H9 (cell line): ENCODE measurements at regions not wholly inside any gene's neighbourhood (a gene's known extent, or its start where the extent isn't known, plus 50 kb on each side); places are given as distances from the start of the nearest gene placed in this dataset.

ENCODE experiments used
- DNase-seq: peaks from one replicate; pipeline ENCODE4 v3.0.0-alpha.2; 2017
- H2AFZ ChIP-seq: one replicate; pipeline ENCODE4 v1.6.1; 2013; ENCODE audit warnings: mild to moderate bottlenecking, low read length, control low read depth, moderate library complexity
- H2AK5ac ChIP-seq: 2 replicates; pipeline ENCODE4 v1.6.1; 2013; ENCODE audit warnings: low read length, control low read depth, mixed read lengths; ENCODE audit not compliant: insufficient read length
- H2BK120ac ChIP-seq: one replicate; pipeline ENCODE4 v1.6.1; 2013; ENCODE audit warnings: low read depth, mild to moderate bottlenecking, low read length, control low read depth, inconsistent platforms; ENCODE audit not compliant: poor library complexity, severe bottlenecking
- H2BK12ac ChIP-seq: 2 replicates; pipeline ENCODE4 v1.6.1; 2013; ENCODE audit warnings: low read length, control low read depth, mixed read lengths, low read depth; ENCODE audit not compliant: insufficient read length
- H2BK15ac ChIP-seq: 2 replicates; pipeline ENCODE4 v1.6.1; 2013; ENCODE audit warnings: low read depth, low read length, control low read depth
- H2BK20ac ChIP-seq: one replicate; pipeline ENCODE4 v1.6.1; 2013; ENCODE audit warnings: low read depth, mild to moderate bottlenecking, low read length, control low read depth, inconsistent platforms; ENCODE audit not compliant: poor library complexity, severe bottlenecking
- H2BK5ac ChIP-seq: 2 replicates; pipeline ENCODE4 v1.6.1; 2013; ENCODE audit warnings: low read length, control low read depth, mixed read lengths; ENCODE audit not compliant: insufficient read length
- H3K14ac ChIP-seq: 2 replicates; pipeline ENCODE4 v1.6.1; 2013; ENCODE audit warnings: low read length, control low read depth; ENCODE audit not compliant: insufficient read depth
- H3K18ac ChIP-seq: 2 replicates; pipeline ENCODE4 v1.6.1; 2013; ENCODE audit warnings: low read depth, mild to moderate bottlenecking, mixed read lengths, low read length, control low read depth; ENCODE audit not compliant: insufficient read length
- H3K23ac ChIP-seq: 2 replicates; pipeline ENCODE4 v1.6.1; 2013; ENCODE audit warnings: low read length, control low read depth, mixed read lengths, low read depth; ENCODE audit not compliant: insufficient read length
- H3K23me2 ChIP-seq: 2 replicates; pipeline ENCODE4 v1.6.1; 2013; ENCODE audit warnings: low read depth, mild to moderate bottlenecking, mixed read lengths, low read length, control low read depth; ENCODE audit not compliant: insufficient read length, poor library complexity, severe bottlenecking
- H3K27ac ChIP-seq: 2 replicates; pipeline ENCODE4 v1.5.1; 2013; ENCODE audit warnings: low read length, control low read depth, mixed read lengths, low read depth; ENCODE audit not compliant: insufficient read length
- H3K27me3 ChIP-seq: 2 replicates; pipeline ENCODE4 v1.6.1; 2013; ENCODE audit warnings: low read length, control low read depth, inconsistent platforms; ENCODE audit not compliant: insufficient read depth
- H3K4ac ChIP-seq: 2 replicates; pipeline ENCODE4 v1.6.1; 2013; ENCODE audit warnings: low read depth, mild to moderate bottlenecking, control low read depth, inconsistent platforms, low read length, moderate library complexity
- H3K4me1 ChIP-seq: 2 replicates; pipeline ENCODE4 v1.6.1; 2013; ENCODE audit warnings: low read length, control low read depth, inconsistent platforms; ENCODE audit not compliant: insufficient read depth
- H3K4me2 ChIP-seq: 2 replicates; pipeline ENCODE4 v1.6.1; 2013; ENCODE audit warnings: low read length, control low read depth, mixed read lengths; ENCODE audit not compliant: insufficient read length, insufficient read depth
- H3K56ac ChIP-seq: 2 replicates; pipeline ENCODE4 v1.6.1; 2013; ENCODE audit warnings: low read depth, mild to moderate bottlenecking, mixed read lengths, low read length, control low read depth; ENCODE audit not compliant: insufficient read length
- H3K79me1 ChIP-seq: 2 replicates; pipeline ENCODE4 v1.6.1; 2013; ENCODE audit warnings: low read depth, mild to moderate bottlenecking, moderate library complexity, low read length, control low read depth, inconsistent platforms; ENCODE audit not compliant: insufficient read depth, poor library complexity, severe bottlenecking
- H3K79me2 ChIP-seq: 2 replicates; pipeline ENCODE4 v1.6.1; 2013; ENCODE audit warnings: low read length, control low read depth, inconsistent platforms; ENCODE audit not compliant: insufficient read depth
- H3K9ac ChIP-seq: 2 replicates; pipeline ENCODE4 v1.6.1; 2013; ENCODE audit warnings: low read length, control low read depth, mixed read lengths; ENCODE audit not compliant: insufficient read length; ENCODE audit errors: extremely low read depth
- H3K9me3 ChIP-seq: one replicate; pipeline ENCODE4 v1.6.1; 2013; ENCODE audit warnings: low read depth, low read length, inconsistent platforms; ENCODE audit not compliant: control insufficient read depth
- H3T11ph ChIP-seq: one replicate; pipeline ENCODE4 v1.6.1; 2013; ENCODE audit warnings: mild to moderate bottlenecking, low read length, control low read depth, inconsistent platforms
- H4K20me1 ChIP-seq: one replicate; pipeline ENCODE4 v1.6.1; 2013; ENCODE audit not compliant: control insufficient read depth, insufficient read length, insufficient read depth
- H4K5ac ChIP-seq: 2 replicates; pipeline ENCODE4 v1.6.1; 2013; ENCODE audit warnings: low read depth, mild to moderate bottlenecking, mixed read lengths, low read length, control low read depth; ENCODE audit not compliant: insufficient read length
- H4K8ac ChIP-seq: replicated peaks from 2 replicates; pipeline ENCODE4 v1.6.1; 2013; ENCODE audit warnings: low read length, control low read depth, mixed read lengths, low read depth; ENCODE audit not compliant: insufficient read length
- H4K91ac ChIP-seq: 2 replicates; pipeline ENCODE4 v1.6.1; 2013; ENCODE audit warnings: low read depth, mild to moderate bottlenecking, moderate library complexity, mixed read lengths, low read length, control low read depth; ENCODE audit not compliant: insufficient read length
- H3K27ac Mint-ChIP-seq, 3 experiments: 2 replicates in 2 of 3; 3 replicates in 1 of 3; pipeline ENCODE4 v1.8.0; 2020 to 2021; ENCODE audit warnings: mixed read lengths in 3 of 3, mild to moderate bottlenecking in 1 of 3, moderate library complexity in 1 of 3
- H3K27me3 Mint-ChIP-seq: 2 replicates; pipeline ENCODE4 v1.8.0; 2021; ENCODE audit warnings: low read depth, mild to moderate bottlenecking, moderate library complexity, mixed read lengths
- H3K36me3 Mint-ChIP-seq, 3 experiments: 2 replicates in 2 of 3; 3 replicates in 1 of 3; pipeline ENCODE4 v1.8.0; 2020 to 2021; ENCODE audit warnings: low read depth in 3 of 3, mixed read lengths in 3 of 3; ENCODE audit not compliant: insufficient read depth in 1 of 3
- H3K4me1 Mint-ChIP-seq, 2 experiments: 2 replicates each; pipeline ENCODE4 v1.8.0; 2020; ENCODE audit warnings: mixed read lengths in 2 of 2
- H3K4me3 Mint-ChIP-seq, 2 experiments: 2 replicates in 1 of 2; 3 replicates in 1 of 2; pipeline ENCODE4 v1.8.0; 2020 to 2021; ENCODE audit warnings: mild to moderate bottlenecking in 2 of 2, mixed read lengths in 2 of 2, moderate library complexity in 1 of 2
- H3K9me3 Mint-ChIP-seq, 2 experiments: 2 replicates in 1 of 2; 3 replicates in 1 of 2; pipeline ENCODE4 v1.8.0; 2020; ENCODE audit warnings: mild to moderate bottlenecking in 2 of 2, mixed read lengths in 2 of 2, moderate library complexity in 1 of 2
- WGBS: extraction: QIAGEN DNeasy Blood & Tissue Kit; methylation state at CpG from one replicate; pipeline ENCODE4 v1.1.7; 2013; ENCODE audit warnings: missing lambda C conversion rate, low lambda C conversion rate, mixed read lengths; ENCODE audit not compliant: insufficient read length; ENCODE audit errors: extremely low coverage; 5-methylcytosine and 5-hydroxymethylcytosine counted together
- TF ChIP-seq, protein P1 (sequence below): fragments of 200-600 bp; sonication (generic); conservative IDR thresholded peaks from 3 replicates; pipeline ENCODE4 v1.8.0; 2021; ENCODE audit warnings: antibody characterized with exemption, mild to moderate bottlenecking

DNA sequence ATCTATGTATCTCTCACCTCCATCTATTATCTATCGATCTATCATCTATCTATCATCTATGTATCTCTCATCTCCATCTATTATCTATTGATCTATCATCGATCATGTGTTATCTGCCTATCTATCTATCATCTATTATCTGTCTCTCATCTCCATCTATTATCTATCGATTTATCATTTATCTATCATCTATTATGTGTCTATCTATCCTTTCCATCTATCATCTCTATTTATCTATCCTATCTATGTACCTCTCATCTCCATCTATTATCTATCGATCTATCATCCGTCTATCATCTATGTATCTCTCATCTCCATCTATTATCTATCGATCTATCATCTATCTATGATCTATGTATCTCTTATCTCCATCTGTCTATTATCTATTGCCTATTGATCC, 188.1 kb downstream of the ASMT start:
- no peak overlapping the region for H2BK12ac ChIP-seq
- H2BK5ac ChIP-seq, result no peak overlapping the region
- no peak overlapping the region for H2BK15ac ChIP-seq
- no peak overlapping the region for H3T11ph ChIP-seq
- H2BK120ac ChIP-seq, result no peak overlapping the region
- no peaks in the 10 kb centered on the region for H3K9me3 ChIP-seq
- TF ChIP-seq, protein P1, sequence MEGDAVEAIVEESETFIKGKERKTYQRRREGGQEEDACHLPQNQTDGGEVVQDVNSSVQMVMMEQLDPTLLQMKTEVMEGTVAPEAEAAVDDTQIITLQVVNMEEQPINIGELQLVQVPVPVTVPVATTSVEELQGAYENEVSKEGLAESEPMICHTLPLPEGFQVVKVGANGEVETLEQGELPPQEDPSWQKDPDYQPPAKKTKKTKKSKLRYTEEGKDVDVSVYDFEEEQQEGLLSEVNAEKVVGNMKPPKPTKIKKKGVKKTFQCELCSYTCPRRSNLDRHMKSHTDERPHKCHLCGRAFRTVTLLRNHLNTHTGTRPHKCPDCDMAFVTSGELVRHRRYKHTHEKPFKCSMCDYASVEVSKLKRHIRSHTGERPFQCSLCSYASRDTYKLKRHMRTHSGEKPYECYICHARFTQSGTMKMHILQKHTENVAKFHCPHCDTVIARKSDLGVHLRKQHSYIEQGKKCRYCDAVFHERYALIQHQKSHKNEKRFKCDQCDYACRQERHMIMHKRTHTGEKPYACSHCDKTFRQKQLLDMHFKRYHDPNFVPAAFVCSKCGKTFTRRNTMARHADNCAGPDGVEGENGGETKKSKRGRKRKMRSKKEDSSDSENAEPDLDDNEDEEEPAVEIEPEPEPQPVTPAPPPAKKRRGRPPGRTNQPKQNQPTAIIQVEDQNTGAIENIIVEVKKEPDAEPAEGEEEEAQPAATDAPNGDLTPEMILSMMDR, result no peak
- H3K4ac ChIP-seq, result no peak overlapping the region
- H3K27ac Mint-ChIP-seq, result no peak overlapping the region
- H4K91ac ChIP-seq, result no peak overlapping the region
- peaks cover 8 to 9% of the 10 kb centered on the region in 2 experiments for H3K4me1 Mint-ChIP-seq
- no peak overlapping the region for H3K14ac ChIP-seq
- H3K36me3 Mint-ChIP-seq, result no peaks in the 10 kb centered on the region
- WGBS, result 100% methylated on average over 5 of the region's 6 CpGs
- no peak overlapping the region for H3K27ac ChIP-seq
- no peaks in the 10 kb centered on the region for H3K4me1 ChIP-seq
- DNase-seq, result no peak
- peaks cover 3% of the 10 kb centered on the region for H3K23me2 ChIP-seq
- H4K20me1 ChIP-seq, result no peaks in the 10 kb centered on the region
- no peaks in the 10 kb centered on the region for H3K79me1 ChIP-seq
- no peaks in the 10 kb centered on the region for H3K27me3 Mint-ChIP-seq
- no peak overlapping the region for H2AFZ ChIP-seq
- no peak overlapping the region for H3K56ac ChIP-seq
- H3K18ac ChIP-seq, result no peak overlapping the region
- no peak overlapping the region for H2AK5ac ChIP-seq
- no peak overlapping the region for H3K23ac ChIP-seq
- H3K4me2 ChIP-seq, result no peak overlapping the region
- H3K9ac ChIP-seq, result no peak overlapping the region
- no peak overlapping the region for H4K5ac ChIP-seq
- no peak overlapping the region for H4K8ac ChIP-seq
- H3K27me3 ChIP-seq, result no peaks in the 10 kb centered on the region
- no peak overlapping the region for H3K4me3 Mint-ChIP-seq
- no peak overlapping the region for H2BK20ac ChIP-seq
- no peaks in the 10 kb centered on the region for H3K9me3 Mint-ChIP-seq
- H3K79me2 ChIP-seq, result no peaks in the 10 kb centered on the region
